Small intestine (tissue), 7 donors: ENCODE measurements at regions not wholly inside any gene's neighbourhood (a gene's known extent, or its start where the extent isn't known, plus 50 kb on each side); places are given as distances from the start of the nearest gene placed in this dataset.

Experiments
- DNase-seq, 2 donors: peaks; one replicate each; pipeline versions ENCODE4 v3.0.0 to v3.0.0-alpha.2; 2013
- FAIRE-seq: peaks from 2 replicates; lab custom pipeline; 2012; peaks lifted over from hg19 to GRCh38; lab: Jason Lieb, UNC
- H3K27ac ChIP-seq, 3 donors: one replicate each; pipeline ENCODE4 v1.5.1; 2013; ENCODE audit warnings: low read length in 2 of 3, mild to moderate bottlenecking in 2 of 3, control low read depth in 1 of 3, inconsistent platforms in 1 of 3, low read depth in 1 of 3, moderate library complexity in 1 of 3
- H3K27me3 ChIP-seq, 3 donors: one replicate each; pipeline ENCODE4 v1.6.1; 2013; ENCODE audit warnings: low read length in 3 of 3, inconsistent platforms in 1 of 3; ENCODE audit not compliant: control insufficient read depth in 3 of 3, insufficient read depth in 3 of 3
- H3K36me3 ChIP-seq, 3 donors: one replicate each; pipeline ENCODE4 v1.6.1; 2013; ENCODE audit warnings: low read length in 3 of 3, inconsistent platforms in 1 of 3, low read depth in 1 of 3, mild to moderate bottlenecking in 1 of 3, moderate library complexity in 1 of 3; ENCODE audit not compliant: control insufficient read depth in 3 of 3, insufficient read depth in 2 of 3
- H3K4me1 ChIP-seq, 3 donors: one replicate each; pipeline ENCODE4 v1.6.1; 2013; ENCODE audit warnings: low read length in 2 of 3, inconsistent platforms in 1 of 3, low read depth in 1 of 3, mild to moderate bottlenecking in 1 of 3, moderate library complexity in 1 of 3; ENCODE audit not compliant: control insufficient read depth in 3 of 3, insufficient read depth in 2 of 3
- H3K4me3 ChIP-seq, 3 donors: one replicate each; pipeline ENCODE4 v1.5.1; 2013; ENCODE audit warnings: low read length in 3 of 3, control low read depth in 1 of 3, inconsistent platforms in 1 of 3, low read depth in 1 of 3, mild to moderate bottlenecking in 1 of 3, moderate library complexity in 1 of 3
- H3K9me3 ChIP-seq, 2 donors: one replicate each; pipeline ENCODE4 v1.6.1; 2013; ENCODE audit warnings: low read depth in 1 of 2, low read length in 1 of 2; ENCODE audit not compliant: control insufficient read depth in 2 of 2, insufficient read depth in 1 of 2
- WGBS, 3 donors: extraction: QIAGEN DNeasy Blood & Tissue Kit; methylation state at CpG; one replicate each; pipeline ENCODE4 v1.1.7; 2013; 5-methylcytosine and 5-hydroxymethylcytosine counted together
- donor health status: healthy with polysubstance abuse.
- donor health status: control.
- donor health status: control.
- donor health status: Bipolar disorder and iron deficiency.
- donor health status: healthy.

- 83 to 91% (median 90%) methylated on average over 5 of the region's 5 CpGs for WGBS, 3 donors
Measured at GRCh38 chr18:75624869-75625268, 197.4 kb upstream of the SMIM21 start.

GRCh38 chr18:75621818-75622217, 194.3 kb upstream of the SMIM21 start:
- Histone ChIP-seq H3K9me3 (no peaks in the 10 kb centered on the region), H3K4me1 (no peaks in the 10 kb centered on the region), H3K27me3 (no peaks in the 10 kb centered on the region), H3K27ac (no peak overlapping the region), H3K36me3 (no peaks in the 10 kb centered on the region), H3K4me3 (no peak overlapping the region)
- DNase-seq (no peak), FAIRE-seq (no peak)
- WGBS, 3 donors = 93 to 95% (median 93%) methylated on average over 14 of the region's 14 CpGs

More at GRCh38 chr18:75624869-75625268, 197.4 kb upstream of the SMIM21 start:
- no peaks in the 10 kb centered on the region for H3K27me3 ChIP-seq
- DNase-seq = no peak
- FAIRE-seq = no peak
- no peak overlapping the region for H3K4me3 ChIP-seq
- H3K9me3 ChIP-seq = no peaks in the 10 kb centered on the region
- no peaks in the 10 kb centered on the region for H3K4me1 ChIP-seq
- H3K36me3 ChIP-seq = no peaks in the 10 kb centered on the region
- no peak overlapping the region for H3K27ac ChIP-seq

GRCh38 chr18:75618146-75618545, 190.6 kb upstream of the SMIM21 start:
- WGBS, 3 donors = 90 to 95% (median 95%) methylated on average over 4 of the region's 4 CpGs
- FAIRE-seq = no peak
- Histone ChIP-seq H3K4me1 (no peaks in the 10 kb centered on the region), H3K9me3 (no peaks in the 10 kb centered on the region), H3K36me3 (no peaks in the 10 kb centered on the region), H3K27me3 (no peaks in the 10 kb centered on the region), H3K4me3 (no peak overlapping the region), H3K27ac (no peak overlapping the region)
- no peak for DNase-seq

GRCh38 chr18:75612456-75612855, 185.0 kb upstream of the SMIM21 start:
- H3K27ac ChIP-seq = no peak overlapping the region
- no peaks in the 10 kb centered on the region for H3K9me3 ChIP-seq
- no peaks in the 10 kb centered on the region for H3K36me3 ChIP-seq
- H3K4me3 ChIP-seq = no peak overlapping the region
- no peaks in the 10 kb centered on the region for H3K4me1 ChIP-seq
- no peak for FAIRE-seq
- DNase-seq = no peak
- no peaks in the 10 kb centered on the region for H3K27me3 ChIP-seq
- WGBS, 3 donors = 19 to 21% (median 20%) methylated on average over 5 of the region's 5 CpGs

- FAIRE-seq (no peak), DNase-seq (no peak)
- Histone ChIP-seq H3K27ac (no peak overlapping the region), H3K36me3 (no peaks in the 10 kb centered on the region), H3K4me3 (no peak overlapping the region), H3K27me3 (no peaks in the 10 kb centered on the region), H3K9me3 (no peaks in the 10 kb centered on the region), H3K4me1 (no peaks in the 10 kb centered on the region)
- WGBS, 3 donors = 48 to 59% (median 50%) methylated on average over 2 of the region's 2 CpGs
Measured at GRCh38 chr18:75607701-75608100, 180.2 kb upstream of the SMIM21 start.

GRCh38 chr18:75592527-75592926, 165.0 kb upstream of the SMIM21 start:
- DNase-seq (no peak), FAIRE-seq (no peak)
- Histone ChIP-seq H3K4me3 (no peak overlapping the region), H3K4me1 (no peaks in the 10 kb centered on the region), H3K27ac (no peak overlapping the region), H3K36me3 (no peaks in the 10 kb centered on the region), H3K27me3 (no peaks in the 10 kb centered on the region), H3K9me3 (peaks cover 0 to 22% of the 10 kb centered on the region in 2 donors)
- WGBS, 3 donors = 87 to 91% (median 87%) methylated on average over 3 of the region's 3 CpGs

GRCh38 chr18:75588412-75588811, 160.9 kb upstream of the SMIM21 start:
- no peak overlapping the region for H3K27ac ChIP-seq
- H3K4me1 ChIP-seq = no peaks in the 10 kb centered on the region
- H3K9me3 ChIP-seq = peaks cover 0 to 10% of the 10 kb centered on the region in 2 donors
- H3K4me3 ChIP-seq = no peak overlapping the region
- no peaks in the 10 kb centered on the region for H3K27me3 ChIP-seq
- FAIRE-seq (no peak), DNase-seq (no peak)
- WGBS, 3 donors = 89 to 92% (median 89%) methylated on average over 16 of the region's 16 CpGs
- H3K36me3 ChIP-seq = no peaks in the 10 kb centered on the region

- DNase-seq = no peak
- Histone ChIP-seq H3K4me1 (no peaks in the 10 kb centered on the region), H3K36me3 (no peaks in the 10 kb centered on the region), H3K27ac (no peak overlapping the region), H3K9me3 (peaks cover 0 to 10% of the 10 kb centered on the region in 2 donors), H3K4me3 (no peak overlapping the region), H3K27me3 (no peaks in the 10 kb centered on the region)
- FAIRE-seq = no peak
- WGBS, 3 donors = 82 to 92% (median 87%) methylated on average over 6 of the region's 6 CpGs
Measured at GRCh38 chr18:75587131-75587530, 159.6 kb upstream of the SMIM21 start.

GRCh38 chr18:75586130-75586889, 158.8 kb upstream of the SMIM21 start:
- Histone ChIP-seq H3K27ac (no peak overlapping the region), H3K4me3 (no peak overlapping the region), H3K4me1 (no peaks in the 10 kb centered on the region), H3K9me3 (peaks cover 0 to 10% of the 10 kb centered on the region in 2 donors), H3K36me3 (no peaks in the 10 kb centered on the region), H3K27me3 (no peaks in the 10 kb centered on the region)
- WGBS, 3 donors = 77 to 84% (median 78%) methylated on average over 9 of the region's 9 CpGs
- FAIRE-seq (no peak), DNase-seq (no peak)
